ENCODE measurements at regions not wholly inside any gene's neighbourhood (a gene's known extent, or its start where the extent isn't known, plus 50 kb on each side); places are given as distances from the start of the nearest gene placed in this dataset.

GRCh38 chr18:40841063-40841462 lies 1114.0 kb upstream of the PIK3C3 start:
- no peak overlapping the region for H3K4me3 ChIP-seq (ENCODE audit: insufficient read depth, low read depth, low read length)
- H3K27ac ChIP-seq (ENCODE audit: low read depth, low read length), result no peak overlapping the region
- DNase-seq (ENCODE audit: low read depth), result no peak
- Mint-ChIP-seq H3K36me3 (ENCODE audit: low read depth, unreplicated experiment) (no peaks in the 10 kb centered on the region), H3K4me3 (ENCODE audit: unreplicated experiment) (no peak overlapping the region), H3K27me3 (ENCODE audit: low read depth, unreplicated experiment) (no peaks in the 10 kb centered on the region), H3K9me3 (ENCODE audit: unreplicated experiment) (no peaks in the 10 kb centered on the region), H3K27ac (ENCODE audit: unreplicated experiment) (peak overlapping the region; percentile 31), H3K4me1 (ENCODE audit: low read depth, unreplicated experiment) (peaks cover 5% of the 10 kb centered on the region)
- no peaks in the 10 kb centered on the region for H3K9me3 ChIP-seq (ENCODE audit: insufficient read depth, low read depth, low read length)
- no peaks in the 10 kb centered on the region for H3K36me3 ChIP-seq (ENCODE audit: insufficient read depth, low read length)
- no peaks in the 10 kb centered on the region for H3K27me3 ChIP-seq (ENCODE audit: insufficient read depth, low read length)
- TF ChIP-seq EZH2 (IDR thresholded peaks at IDR 0.05; ENCODE audit: insufficient read depth, low read length) (no peak), CTCF (IDR thresholded peaks at IDR 0.05; ENCODE audit: insufficient read depth, low read depth, low read length) (no peak)
- H3K9ac ChIP-seq (ENCODE audit: low read length), result no peak overlapping the region
- no peaks in the 10 kb centered on the region for H3K79me2 ChIP-seq (ENCODE audit: insufficient read depth, low read length)
- H4K20me1 ChIP-seq (ENCODE audit: insufficient read depth, low read length), result no peaks in the 10 kb centered on the region
- FAIRE-seq, result no peak
- H3K4me2 ChIP-seq (ENCODE audit: low read length), result no peak overlapping the region
- no peaks in the 10 kb centered on the region for H3K4me1 ChIP-seq (ENCODE audit: insufficient read depth, low read length)
- H2AFZ ChIP-seq (ENCODE audit: low read depth, low read length), result no peak overlapping the region

- Histone ChIP-seq H3K4me2 (ENCODE audit: low read length) (no peak overlapping the region), H3K4me3 (ENCODE audit: insufficient read depth, low read depth, low read length) (no peak overlapping the region), H4K20me1 (ENCODE audit: insufficient read depth, low read length) (no peaks in the 10 kb centered on the region), H3K4me1 (ENCODE audit: insufficient read depth, low read length) (no peaks in the 10 kb centered on the region), H3K9ac (ENCODE audit: low read length) (no peak overlapping the region), H3K27ac (ENCODE audit: low read depth, low read length) (no peak overlapping the region), H3K79me2 (ENCODE audit: insufficient read depth, low read length) (no peaks in the 10 kb centered on the region), H3K36me3 (ENCODE audit: insufficient read depth, low read length) (no peaks in the 10 kb centered on the region), H2AFZ (ENCODE audit: low read depth, low read length) (no peak overlapping the region), H3K9me3 (ENCODE audit: insufficient read depth, low read depth, low read length) (no peaks in the 10 kb centered on the region), H3K27me3 (ENCODE audit: insufficient read depth, low read length) (no peaks in the 10 kb centered on the region)
- H3K4me1 Mint-ChIP-seq (ENCODE audit: low read depth, unreplicated experiment), result peaks cover 7% of the 10 kb centered on the region
- no peak overlapping the region for H3K4me3 Mint-ChIP-seq (ENCODE audit: unreplicated experiment)
- DNase-seq (ENCODE audit: low read depth), result peak; percentile 38
- no peaks in the 10 kb centered on the region for H3K27me3 Mint-ChIP-seq (ENCODE audit: low read depth, unreplicated experiment)
- H3K36me3 Mint-ChIP-seq (ENCODE audit: low read depth, unreplicated experiment), result no peaks in the 10 kb centered on the region
- H3K9me3 Mint-ChIP-seq (ENCODE audit: unreplicated experiment), result no peaks in the 10 kb centered on the region
- TF ChIP-seq EZH2 (IDR thresholded peaks at IDR 0.05; ENCODE audit: insufficient read depth, low read length) (no peak), CTCF (IDR thresholded peaks at IDR 0.05; ENCODE audit: insufficient read depth, low read depth, low read length) (no peak)
- FAIRE-seq, result no peak
- no peak overlapping the region for H3K27ac Mint-ChIP-seq (ENCODE audit: unreplicated experiment)
These were observed 1122.7 kb upstream of the PIK3C3 start for GRCh38 chr18:40832362-40832761.

- Mint-ChIP-seq H3K4me3 (ENCODE audit: unreplicated experiment) (no peak overlapping the region), H3K27ac (ENCODE audit: unreplicated experiment) (no peak overlapping the region), H3K4me1 (ENCODE audit: low read depth, unreplicated experiment) (no peaks in the 10 kb centered on the region), H3K9me3 (ENCODE audit: unreplicated experiment) (peaks cover 11% of the 10 kb centered on the region), H3K36me3 (ENCODE audit: low read depth, unreplicated experiment) (no peaks in the 10 kb centered on the region), H3K27me3 (ENCODE audit: low read depth, unreplicated experiment) (no peaks in the 10 kb centered on the region)
- no peaks in the 10 kb centered on the region for H4K20me1 ChIP-seq (ENCODE audit: insufficient read depth, low read length)
- TF ChIP-seq CTCF (IDR thresholded peaks at IDR 0.05; ENCODE audit: insufficient read depth, low read depth, low read length), result no peak
- no peak for TF ChIP-seq EZH2 (IDR thresholded peaks at IDR 0.05; ENCODE audit: insufficient read depth, low read length)
- no peak overlapping the region for H3K27ac ChIP-seq (ENCODE audit: low read depth, low read length)
- H3K4me3 ChIP-seq (ENCODE audit: insufficient read depth, low read depth, low read length), result no peak overlapping the region
- DNase-seq (ENCODE audit: low read depth) (no peak), FAIRE-seq (no peak)
- no peaks in the 10 kb centered on the region for H3K27me3 ChIP-seq (ENCODE audit: insufficient read depth, low read length)
- no peaks in the 10 kb centered on the region for H3K4me1 ChIP-seq (ENCODE audit: insufficient read depth, low read length)
- no peaks in the 10 kb centered on the region for H3K9me3 ChIP-seq (ENCODE audit: insufficient read depth, low read depth, low read length)
- H3K79me2 ChIP-seq (ENCODE audit: insufficient read depth, low read length), result no peaks in the 10 kb centered on the region
- no peak overlapping the region for H3K4me2 ChIP-seq (ENCODE audit: low read length)
- H3K36me3 ChIP-seq (ENCODE audit: insufficient read depth, low read length), result no peaks in the 10 kb centered on the region
- no peak overlapping the region for H2AFZ ChIP-seq (ENCODE audit: low read depth, low read length)
- H3K9ac ChIP-seq (ENCODE audit: low read length), result no peak overlapping the region
These were observed 1130.7 kb upstream of the PIK3C3 start for GRCh38 chr18:40824291-40824690.
